ENCODE measurements at regions not wholly inside any gene's neighbourhood (a gene's known extent, or its start where the extent isn't known, plus 50 kb on each side); places are given as distances from the start of the nearest gene placed in this dataset.

GRCh38 chr10:30215141-30215540 lies 133.9 kb downstream of the MTPAP start:
- TF ChIP-seq TP53 (CRISPR knock-in tag; IDR thresholded peaks at IDR 0.05) (no peak), ATF1 (CRISPR knock-in tag; IDR thresholded peaks at IDR 0.05) (no peak)
